ENCODE measurements at regions not wholly inside any gene's neighbourhood (a gene's known extent, or its start where the extent isn't known, plus 50 kb on each side); places are given as distances from the start of the nearest gene placed in this dataset.
"Not testable (repeated sequence)": the region's sequence is repeated elsewhere in the genome, so short reads cannot be mapped to it uniquely, and the experiment has no call there.

GRCh38 chr7:126177782-126178181, 1075.0 kb downstream of the GRM8 start:
- DNase-seq, result no peak

- no peak for DNase-seq
These were observed 1086.1 kb downstream of the GRM8 start for GRCh38 chr7:126166645-126167044.

- no peak for DNase-seq
These were observed 1089.1 kb downstream of the GRM8 start for GRCh38 chr7:126163647-126164046.

- DNase-seq, result no peak
These were observed 1095.3 kb downstream of the GRM8 start for GRCh38 chr7:126157391-126157790.

GRCh38 chr7:126150278-126150958, 1102.3 kb downstream of the GRM8 start:
- no peak for DNase-seq

GRCh38 chr7:126140858-126141466, 1111.8 kb downstream of the GRM8 start:
- DNase-seq, result no peak

GRCh38 chr7:126119981-126120380, 1132.8 kb downstream of the GRM8 start:
- DNase-seq, result no peak

GRCh38 chr7:126103582-126103981, 1149.2 kb downstream of the GRM8 start:
- DNase-seq, result no peak

- no peak for DNase-seq
These were observed 1153.4 kb upstream of the POT1 start for GRCh38 chr7:126083014-126083413.

- DNase-seq, result no peak
These were observed 1150.0 kb upstream of the POT1 start for GRCh38 chr7:126079581-126079980.

GRCh38 chr7:126079151-126079550, 1149.5 kb upstream of the POT1 start:
- DNase-seq, result no peak

GRCh38 chr7:126065766-126066165, 1136.1 kb upstream of the POT1 start:
- DNase-seq, result no peak

- no peak for DNase-seq
These were observed 1128.4 kb upstream of the POT1 start for GRCh38 chr7:126057979-126058378.

GRCh38 chr7:126056613-126057012, 1127.0 kb upstream of the POT1 start:
- DNase-seq, result not testable (repeated sequence)

- no peak for DNase-seq
These were observed 1122.6 kb upstream of the POT1 start for GRCh38 chr7:126052229-126052628.

GRCh38 chr7:126044662-126045061, 1115.0 kb upstream of the POT1 start:
- DNase-seq, result no peak

- no peak for DNase-seq
These were observed 1111.8 kb upstream of the POT1 start for GRCh38 chr7:126041472-126041871.

GRCh38 chr7:126040114-126041045, 1110.8 kb upstream of the POT1 start:
- no peak for DNase-seq

GRCh38 chr7:126026421-126027088, 1096.9 kb upstream of the POT1 start:
- DNase-seq, result no peak

- DNase-seq, result no peak
These were observed 1092.8 kb upstream of the POT1 start for GRCh38 chr7:126022452-126022851.

GRCh38 chr7:126016722-126017121, 1087.1 kb upstream of the POT1 start:
- DNase-seq, result no peak

- DNase-seq, result no peak
These were observed 1075.4 kb upstream of the POT1 start for GRCh38 chr7:126005064-126005463.

GRCh38 chr7:126001349-126001748, 1071.7 kb upstream of the POT1 start:
- DNase-seq, result no peak

Data from NCI-H1092 (cell line).